Fibroblast of lung (primary cell): ENCODE measurements at regions not wholly inside any gene's neighbourhood (a gene's known extent, or its start where the extent isn't known, plus 50 kb on each side); places are given as distances from the start of the nearest gene placed in this dataset.

Experiments
- EZH2 ChIP-seq: IDR thresholded peaks from 2 replicates; pipeline ENCODE4 v1.5.1; 2012; ENCODE audit warnings: low read length, control low read depth, mild to moderate bottlenecking; ENCODE audit errors: missing control alignments
- TF ChIP-seq, protein P1 (sequence below), 2 donors: IDR thresholded peaks in 1 of 2; conservative IDR thresholded peaks in 1 of 2; 1 replicate in 1 of 2; 2 replicates in 1 of 2; pipeline ENCODE4 v1.5.1; 2011 to 2012; ENCODE audit warnings: low read length in 2 of 2, control low read depth in 1 of 2, inconsistent platforms in 1 of 2, low read depth in 1 of 2, mild to moderate bottlenecking in 1 of 2

DNA sequence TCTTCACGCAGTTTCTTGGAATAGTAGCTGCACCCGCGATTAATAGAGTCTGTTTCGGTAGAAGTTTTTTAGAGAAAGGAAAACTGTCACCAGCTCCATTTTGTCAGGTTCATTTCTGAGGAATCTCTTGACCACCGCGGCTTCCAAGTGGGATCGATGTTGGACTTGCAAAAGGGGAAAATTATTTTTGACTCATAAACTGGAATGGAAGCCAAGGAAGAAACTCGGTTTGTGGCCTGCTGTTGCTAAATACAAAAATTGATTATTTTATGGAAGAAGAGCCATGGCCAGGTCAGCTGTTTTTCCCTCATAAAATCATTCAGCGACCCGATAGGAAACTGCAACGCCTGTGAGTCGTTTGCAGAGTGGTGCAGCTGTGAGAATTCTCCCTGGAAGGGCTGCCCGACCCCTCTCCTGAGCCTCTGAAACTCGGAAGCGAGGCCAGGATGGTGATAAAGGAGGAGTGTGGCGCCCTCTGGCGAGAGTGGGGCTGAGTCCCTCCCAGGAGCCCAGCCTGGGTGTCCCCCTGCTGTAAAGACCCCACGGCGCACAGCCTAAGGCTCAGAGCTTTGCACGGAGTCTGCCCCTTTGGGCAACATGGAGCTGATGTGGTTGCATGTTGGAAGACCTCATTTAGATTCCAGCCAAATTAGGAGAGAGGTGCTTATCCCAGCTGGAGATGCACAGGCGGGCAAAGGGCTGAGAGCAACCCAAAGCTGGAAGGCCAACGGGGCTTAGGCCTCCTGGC, 83.6 kb upstream of the SLC25A33 start:
- TF ChIP-seq EZH2, result no peak
- TF ChIP-seq, protein P1, sequence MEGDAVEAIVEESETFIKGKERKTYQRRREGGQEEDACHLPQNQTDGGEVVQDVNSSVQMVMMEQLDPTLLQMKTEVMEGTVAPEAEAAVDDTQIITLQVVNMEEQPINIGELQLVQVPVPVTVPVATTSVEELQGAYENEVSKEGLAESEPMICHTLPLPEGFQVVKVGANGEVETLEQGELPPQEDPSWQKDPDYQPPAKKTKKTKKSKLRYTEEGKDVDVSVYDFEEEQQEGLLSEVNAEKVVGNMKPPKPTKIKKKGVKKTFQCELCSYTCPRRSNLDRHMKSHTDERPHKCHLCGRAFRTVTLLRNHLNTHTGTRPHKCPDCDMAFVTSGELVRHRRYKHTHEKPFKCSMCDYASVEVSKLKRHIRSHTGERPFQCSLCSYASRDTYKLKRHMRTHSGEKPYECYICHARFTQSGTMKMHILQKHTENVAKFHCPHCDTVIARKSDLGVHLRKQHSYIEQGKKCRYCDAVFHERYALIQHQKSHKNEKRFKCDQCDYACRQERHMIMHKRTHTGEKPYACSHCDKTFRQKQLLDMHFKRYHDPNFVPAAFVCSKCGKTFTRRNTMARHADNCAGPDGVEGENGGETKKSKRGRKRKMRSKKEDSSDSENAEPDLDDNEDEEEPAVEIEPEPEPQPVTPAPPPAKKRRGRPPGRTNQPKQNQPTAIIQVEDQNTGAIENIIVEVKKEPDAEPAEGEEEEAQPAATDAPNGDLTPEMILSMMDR (conservative IDR thresholded peaks at IDR 0.05 in 1 of 2, IDR thresholded peaks at IDR 0.05 in 1 of 2; ENCODE audit: low read depth in 1 of 2, low read length in 2 of 2), result peak; percentile 88 to 89
